ENCODE measurements at regions not wholly inside any gene's neighbourhood (a gene's known extent, or its start where the extent isn't known, plus 50 kb on each side); places are given as distances from the start of the nearest gene placed in this dataset.

DNA sequence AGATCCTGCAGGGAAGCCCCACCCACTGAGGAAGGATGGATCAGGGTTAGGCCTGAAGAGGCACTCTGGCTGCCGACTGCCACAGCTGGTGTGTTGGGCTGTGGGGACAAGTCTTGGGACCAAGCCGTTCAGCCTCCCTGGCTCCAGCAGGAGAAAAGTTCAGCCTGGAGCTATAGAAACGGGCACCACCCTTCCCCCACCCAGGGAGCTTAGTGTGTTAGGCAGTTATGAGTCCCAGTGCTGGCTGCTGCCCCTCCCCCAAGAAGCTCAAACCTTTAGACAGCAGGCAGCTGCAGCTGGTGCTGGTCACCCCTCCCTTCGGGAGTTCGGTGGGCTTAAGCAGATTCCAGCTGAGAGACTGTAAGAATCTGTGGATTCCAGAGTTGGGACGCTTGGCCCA lies 447.1 kb upstream of the HS6ST1 start:
- TF ChIP-seq, protein P1, sequence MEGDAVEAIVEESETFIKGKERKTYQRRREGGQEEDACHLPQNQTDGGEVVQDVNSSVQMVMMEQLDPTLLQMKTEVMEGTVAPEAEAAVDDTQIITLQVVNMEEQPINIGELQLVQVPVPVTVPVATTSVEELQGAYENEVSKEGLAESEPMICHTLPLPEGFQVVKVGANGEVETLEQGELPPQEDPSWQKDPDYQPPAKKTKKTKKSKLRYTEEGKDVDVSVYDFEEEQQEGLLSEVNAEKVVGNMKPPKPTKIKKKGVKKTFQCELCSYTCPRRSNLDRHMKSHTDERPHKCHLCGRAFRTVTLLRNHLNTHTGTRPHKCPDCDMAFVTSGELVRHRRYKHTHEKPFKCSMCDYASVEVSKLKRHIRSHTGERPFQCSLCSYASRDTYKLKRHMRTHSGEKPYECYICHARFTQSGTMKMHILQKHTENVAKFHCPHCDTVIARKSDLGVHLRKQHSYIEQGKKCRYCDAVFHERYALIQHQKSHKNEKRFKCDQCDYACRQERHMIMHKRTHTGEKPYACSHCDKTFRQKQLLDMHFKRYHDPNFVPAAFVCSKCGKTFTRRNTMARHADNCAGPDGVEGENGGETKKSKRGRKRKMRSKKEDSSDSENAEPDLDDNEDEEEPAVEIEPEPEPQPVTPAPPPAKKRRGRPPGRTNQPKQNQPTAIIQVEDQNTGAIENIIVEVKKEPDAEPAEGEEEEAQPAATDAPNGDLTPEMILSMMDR (IDR thresholded peaks at IDR 0.05) = no peak
- TF ChIP-seq POLR2A (IDR thresholded peaks at IDR 0.05) = no peak
- no peak for TF ChIP-seq EP300 (IDR thresholded peaks at IDR 0.05)
